IMR-90 (cell line): ENCODE measurements at regions not wholly inside any gene's neighbourhood (a gene's known extent, or its start where the extent isn't known, plus 50 kb on each side); places are given as distances from the start of the nearest gene placed in this dataset.

Source experiments
- ATAC-seq: fragments of 200-7000 bp; cut with Tn5 transposase; 2 replicates; pipeline ENCODE4 v1.9.1; 2020; ENCODE audit warnings: low read depth, mild to moderate bottlenecking, moderate library complexity
- BruUV-seq: library from RNA; stranded (reverse); fragments of 400-500 nt; replicated peaks from 2 replicates; lab custom pipeline; 2021; lab: Mats Ljungman, UMichigan
- CTCF ChIA-PET: fragments of 300-600 bp; formaldehyde crosslinking; extraction: SDS; loops from one replicate; lab custom pipeline; 2021; ENCODE audit warnings: antibody characterized with exemption; lab: Yijun Ruan, JAX
- POLR2A ChIA-PET: fragments of 300-600 bp; sonication (Branson Sonifier 250); formaldehyde crosslinking; loops from one replicate; lab custom pipeline; 2022; ENCODE audit warnings: antibody characterized with exemption; ENCODE audit not compliant: unreplicated experiment; lab: Charles Lee
- DNase-seq: peaks from one replicate; pipeline ENCODE4 v3.0.0; 2013
- H2AFZ ChIP-seq: replicated peaks from 2 replicates; pipeline ENCODE3; 2013; ENCODE audit warnings: low read length, mild to moderate bottlenecking; ENCODE audit not compliant: poor library complexity
- H2AK5ac ChIP-seq: 2 replicates; pipeline ENCODE4 v1.6.1; 2013; ENCODE audit warnings: low read depth, low read length, inconsistent platforms
- H2AK9ac ChIP-seq: replicated peaks from 2 replicates; pipeline ENCODE3; 2013; ENCODE audit warnings: mild to moderate bottlenecking, low read depth, low read length, moderate library complexity; ENCODE audit not compliant: poor library complexity
- H2BK120ac ChIP-seq: 2 replicates; pipeline ENCODE4 v1.6.1; 2013; ENCODE audit warnings: low read depth, low read length, inconsistent platforms
- H2BK15ac ChIP-seq: 3 replicates; pipeline ENCODE4 v1.6.1; 2013; ENCODE audit warnings: low read depth, low read length, inconsistent platforms
- H2BK20ac ChIP-seq: 2 replicates; pipeline ENCODE4 v1.6.1; 2013; ENCODE audit warnings: low read depth, mild to moderate bottlenecking, inconsistent platforms, low read length, moderate library complexity
- H2BK5ac ChIP-seq: 2 replicates; pipeline ENCODE4 v1.6.1; 2013; ENCODE audit warnings: mild to moderate bottlenecking, low read depth, low read length, inconsistent platforms; ENCODE audit not compliant: poor library complexity, severe bottlenecking
- H3K14ac ChIP-seq: replicated peaks from 2 replicates; pipeline ENCODE4 v1.6.1; 2013; ENCODE audit warnings: low read depth, low read length, inconsistent platforms
- H3K18ac ChIP-seq: 2 replicates; pipeline ENCODE4 v1.6.1; 2013; ENCODE audit warnings: low read depth, low read length, control low read depth
- H3K23ac ChIP-seq: 2 replicates; pipeline ENCODE4 v1.6.1; 2013; ENCODE audit warnings: low read depth, low read length, inconsistent platforms
- H3K27ac ChIP-seq: 2 replicates; pipeline ENCODE4 v1.5.1; 2013; ENCODE audit warnings: mild to moderate bottlenecking, control low read depth, low read length; ENCODE audit not compliant: insufficient read depth
- H3K27me3 ChIP-seq: 2 replicates; pipeline ENCODE4 v1.6.1; 2013; ENCODE audit warnings: low read length; ENCODE audit not compliant: control insufficient read depth, insufficient read depth
- H3K36me3 ChIP-seq: 2 replicates; pipeline ENCODE4 v1.6.1; 2013; ENCODE audit warnings: low read length, mixed read lengths; ENCODE audit not compliant: control insufficient read depth, insufficient read depth
- H3K4ac ChIP-seq: 2 replicates; pipeline ENCODE4 v1.6.1; 2013; ENCODE audit warnings: low read depth, low read length, inconsistent platforms
- H3K4me1 ChIP-seq: 2 replicates; pipeline ENCODE4 v1.6.1; 2013; ENCODE audit warnings: low read length, mixed read lengths; ENCODE audit not compliant: control insufficient read depth, insufficient read depth
- H3K4me2 ChIP-seq: 2 replicates; pipeline ENCODE4 v1.6.1; 2013; ENCODE audit warnings: low read depth, mild to moderate bottlenecking, control low read depth, low read length, moderate library complexity
- H3K4me3 ChIP-seq: 2 replicates; pipeline ENCODE4 v1.5.1; 2013; ENCODE audit warnings: low read depth, mild to moderate bottlenecking, control low read depth, low read length, moderate library complexity; ENCODE audit not compliant: insufficient read depth
- H3K56ac ChIP-seq: 2 replicates; pipeline ENCODE4 v1.6.1; 2013; ENCODE audit warnings: low read length, inconsistent platforms; ENCODE audit not compliant: insufficient read depth; ENCODE audit errors: extremely low read depth
- H3K79me1 ChIP-seq, 2 experiments: 2 replicates each; pipeline ENCODE4 v1.6.1; 2013; ENCODE audit warnings: low read length in 2 of 2, inconsistent platforms in 1 of 2, low read depth in 1 of 2
- H3K9ac ChIP-seq: 2 replicates; pipeline ENCODE4 v1.6.1; 2013; ENCODE audit warnings: low read depth, low read length, control low read depth
- H3K9me1 ChIP-seq: 2 replicates; pipeline ENCODE4 v1.6.1; 2013; ENCODE audit warnings: low read length, inconsistent platforms; ENCODE audit not compliant: insufficient read depth
- H3K9me3 ChIP-seq: 2 replicates; pipeline ENCODE4 v1.6.1; 2013; ENCODE audit warnings: low read length; ENCODE audit not compliant: control insufficient read depth, insufficient read depth
- H4K20me1 ChIP-seq: 2 replicates; pipeline ENCODE4 v1.6.1; 2013; ENCODE audit warnings: low read length, inconsistent platforms; ENCODE audit not compliant: insufficient read depth
- H4K5ac ChIP-seq: 2 replicates; pipeline ENCODE4 v1.6.1; 2013; ENCODE audit warnings: mild to moderate bottlenecking, low read depth, low read length, control low read depth
- H4K8ac ChIP-seq, 2 experiments: 2 replicates each; pipeline ENCODE4 v1.6.1; 2013; ENCODE audit warnings: low read depth in 2 of 2, low read length in 2 of 2, control low read depth in 1 of 2, inconsistent platforms in 1 of 2
- H4K91ac ChIP-seq: 2 replicates; pipeline ENCODE4 v1.6.1; 2013; ENCODE audit warnings: low read depth, low read length, inconsistent platforms; ENCODE audit not compliant: insufficient read depth
- BHLHE40 ChIP-seq: fragments of 150-350 bp; IDR thresholded peaks from 2 replicates; pipeline ENCODE4 v1.6.1; 2016; ENCODE audit warnings: mild to moderate bottlenecking, low read depth, low read length
- CEBPB ChIP-seq: IDR thresholded peaks from 2 replicates; pipeline ENCODE4 v1.6.1; 2012; ENCODE audit warnings: low read depth, low read length, improper control_type of control experiment
- CHD1 ChIP-seq: IDR thresholded peaks from 2 replicates; pipeline ENCODE4 v1.6.1; 2012; ENCODE audit warnings: low read depth, low read length, improper control_type of control experiment
- ELK1 ChIP-seq: fragments of 150-350 bp; IDR thresholded peaks from 2 replicates; pipeline ENCODE4 v1.6.1; 2016; ENCODE audit warnings: low read depth, mild to moderate bottlenecking, low read length, moderate library complexity, borderline replicate concordance
- FOS ChIP-seq: fragments of 150-350 bp; IDR thresholded peaks from 2 replicates; pipeline ENCODE4 v1.6.1; 2016; ENCODE audit warnings: low read depth, low read length
- MAFK ChIP-seq: IDR thresholded peaks from 2 replicates; pipeline ENCODE4 v1.6.1; 2012; ENCODE audit warnings: low read depth, low read length, improper control_type of control experiment
- MAZ ChIP-seq: IDR thresholded peaks from 2 replicates; pipeline ENCODE4 v1.6.1; 2012; ENCODE audit warnings: low read depth, mild to moderate bottlenecking, low read length, improper control_type of control experiment, moderate library complexity, borderline replicate concordance
- MXI1 ChIP-seq: IDR thresholded peaks from 2 replicates; pipeline ENCODE4 v1.6.1; 2012; ENCODE audit warnings: low read depth, mild to moderate bottlenecking, low read length, moderate library complexity, borderline replicate concordance
- NFE2L2 ChIP-seq: fragments of 150-350 bp; IDR thresholded peaks from 2 replicates; pipeline ENCODE4 v1.6.1; 2016; ENCODE audit warnings: low read depth, mild to moderate bottlenecking, low read length
- POLR2A ChIP-seq: IDR thresholded peaks from 2 replicates; pipeline ENCODE4 v1.6.1; 2012; ENCODE audit warnings: mild to moderate bottlenecking, low read depth, low read length
- RAD21 ChIP-seq: IDR thresholded peaks from 2 replicates; pipeline ENCODE4 v1.6.1; 2012; ENCODE audit warnings: low read length, improper control_type of control experiment
- RCOR1 ChIP-seq: IDR thresholded peaks from 2 replicates; pipeline ENCODE4 v1.6.1; 2012; ENCODE audit warnings: mild to moderate bottlenecking, low read length, improper control_type of control experiment; ENCODE audit not compliant: insufficient replicate concordance
- RFX5 ChIP-seq: IDR thresholded peaks from 2 replicates; pipeline ENCODE4 v1.8.0; 2012; ENCODE audit warnings: low read depth, mild to moderate bottlenecking, low read length, moderate library complexity
- SMC3 ChIP-seq: fragments of 150-350 bp; IDR thresholded peaks from 2 replicates; pipeline ENCODE4 v1.6.1; 2016; ENCODE audit warnings: low read depth, mild to moderate bottlenecking, antibody characterized with exemption, low read length, moderate library complexity
- USF2 ChIP-seq: fragments of 150-350 bp; IDR thresholded peaks from 2 replicates; pipeline ENCODE4 v1.6.1; 2017; ENCODE audit warnings: mild to moderate bottlenecking, antibody characterized with exemption, low read length, low read depth
- WGBS, 2 experiments: methylation state at CpG; one replicate each; pipeline versions ENCODE4 v1.1.5 to v1.1.7; 2013; ENCODE audit warnings: missing lambda C conversion rate in 2 of 2; ENCODE audit not compliant: insufficient read length in 1 of 2; ENCODE audit errors: extremely low coverage in 2 of 2; 5-methylcytosine and 5-hydroxymethylcytosine counted together
- dilution Hi-C: fragments of 300-500 bp; cut with HindIII; formaldehyde crosslinking; loops from one replicate; pipeline ENCODE4 v1.14.3; 2018; ENCODE audit warnings: low sequenced_read_pairs; ENCODE audit not compliant: unreplicated experiment
- in situ Hi-C: fragments of 300-500 bp; cut with MboI; formaldehyde crosslinking; loops from 3 replicates; pipeline ENCODE4 v1.14.3; 2019; ENCODE audit warnings: low sequenced_read_pairs, inconsistent platforms, mixed read lengths
- intact Hi-C: fragments of 100-400 bp; cut with micrococcal nuclease; formaldehyde crosslinking; loops from 2 replicates; pipeline ENCODE4 v1.10.0; 2022
- TF ChIP-seq, protein P1 (sequence below): conservative IDR thresholded peaks from 2 replicates; pipeline ENCODE4 v1.5.1; 2012; ENCODE audit warnings: mild to moderate bottlenecking, low read depth, low read length, improper control_type of control experiment

GRCh38 chr7:4352069-4352468, 330.0 kb upstream of the FOXK1 start:
- WGBS, 2 experiments: no CpG with 5 or more reads among the region's 1 CpG
- no peak overlapping the region for H3K18ac ChIP-seq
- H4K91ac ChIP-seq: no peak overlapping the region
- BruUV-seq: no TSS peak
- no peak overlapping the region for H2AK9ac ChIP-seq
- H2BK20ac ChIP-seq: no peak overlapping the region
- no peaks in the 10 kb centered on the region for H3K36me3 ChIP-seq
- no peak overlapping the region for H2BK5ac ChIP-seq
- H4K20me1 ChIP-seq: no peaks in the 10 kb centered on the region
- H3K4me3 ChIP-seq: no peak overlapping the region
- no peak overlapping the region for H3K23ac ChIP-seq
- intact Hi-C loops (no loop called here), dilution Hi-C loops (no loop called here), in situ Hi-C loops (no loop called here)
- POLR2A ChIA-PET: no interaction called here
- CTCF ChIA-PET: no interaction called here
- H3K9me1 ChIP-seq: no peaks in the 10 kb centered on the region
- H2AK5ac ChIP-seq: no peak overlapping the region
- ATAC-seq (no peak), DNase-seq (no peak)
- H2BK120ac ChIP-seq: no peak overlapping the region
- no peak overlapping the region for H3K56ac ChIP-seq
- no peak overlapping the region for H2BK15ac ChIP-seq
- H2AFZ ChIP-seq: no peak overlapping the region
- no peak for TF ChIP-seq BHLHE40
- TF ChIP-seq NFE2L2: no peak
- TF ChIP-seq RCOR1: no peak
- TF ChIP-seq RAD21: no peak
- TF ChIP-seq SMC3: no peak
- no peak for TF ChIP-seq CEBPB
- TF ChIP-seq POLR2A: no peak
- TF ChIP-seq MAZ: no peak
- no peak for TF ChIP-seq CHD1
- TF ChIP-seq, protein P1, sequence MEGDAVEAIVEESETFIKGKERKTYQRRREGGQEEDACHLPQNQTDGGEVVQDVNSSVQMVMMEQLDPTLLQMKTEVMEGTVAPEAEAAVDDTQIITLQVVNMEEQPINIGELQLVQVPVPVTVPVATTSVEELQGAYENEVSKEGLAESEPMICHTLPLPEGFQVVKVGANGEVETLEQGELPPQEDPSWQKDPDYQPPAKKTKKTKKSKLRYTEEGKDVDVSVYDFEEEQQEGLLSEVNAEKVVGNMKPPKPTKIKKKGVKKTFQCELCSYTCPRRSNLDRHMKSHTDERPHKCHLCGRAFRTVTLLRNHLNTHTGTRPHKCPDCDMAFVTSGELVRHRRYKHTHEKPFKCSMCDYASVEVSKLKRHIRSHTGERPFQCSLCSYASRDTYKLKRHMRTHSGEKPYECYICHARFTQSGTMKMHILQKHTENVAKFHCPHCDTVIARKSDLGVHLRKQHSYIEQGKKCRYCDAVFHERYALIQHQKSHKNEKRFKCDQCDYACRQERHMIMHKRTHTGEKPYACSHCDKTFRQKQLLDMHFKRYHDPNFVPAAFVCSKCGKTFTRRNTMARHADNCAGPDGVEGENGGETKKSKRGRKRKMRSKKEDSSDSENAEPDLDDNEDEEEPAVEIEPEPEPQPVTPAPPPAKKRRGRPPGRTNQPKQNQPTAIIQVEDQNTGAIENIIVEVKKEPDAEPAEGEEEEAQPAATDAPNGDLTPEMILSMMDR: no peak
- no peak for TF ChIP-seq MXI1
- no peak for TF ChIP-seq RFX5
- TF ChIP-seq ELK1: no peak
- TF ChIP-seq FOS: no peak
- TF ChIP-seq MAFK: no peak
- no peak for TF ChIP-seq USF2
- H3K9me3 ChIP-seq: peaks cover 5% of the 10 kb centered on the region; the same call in 1 of the 2 replicates
- H3K27me3 ChIP-seq: no peaks in the 10 kb centered on the region
- H3K9ac ChIP-seq: no peak overlapping the region
- H3K4ac ChIP-seq: no peak overlapping the region
- no peaks in the 10 kb centered on the region for H3K79me1 ChIP-seq
- no peak overlapping the region for H3K14ac ChIP-seq
- no peaks in the 10 kb centered on the region for H3K4me1 ChIP-seq
- no peak overlapping the region for H4K8ac ChIP-seq
- H3K4me2 ChIP-seq: no peak overlapping the region
- H4K5ac ChIP-seq: no peak overlapping the region
- no peak overlapping the region for H3K27ac ChIP-seq
